Choroid plexus epithelial cell (primary cell): ENCODE measurements at regions not wholly inside any gene's neighbourhood (a gene's known extent, or its start where the extent isn't known, plus 50 kb on each side); places are given as distances from the start of the nearest gene placed in this dataset.
A peak's percentile ranks its signal among the peaks of the same experiment; 100 is the strongest.

Source experiments
- DNase-seq: peaks from one replicate; pipeline ENCODE4 v3.0.0-alpha.2; 2010; ENCODE audit warnings: low read depth
- H3K4me3 ChIP-seq: 2 replicates; pipeline ENCODE4 v1.5.1; 2011; ENCODE audit warnings: low read depth, mild to moderate bottlenecking, control low read depth, low read length, moderate library complexity
- TF ChIP-seq, protein P1 (sequence below): conservative IDR thresholded peaks from 2 replicates; pipeline ENCODE4 v1.5.1; 2011; ENCODE audit warnings: low read depth, mild to moderate bottlenecking, control low read depth, inconsistent platforms, low read length, moderate library complexity

DNA sequence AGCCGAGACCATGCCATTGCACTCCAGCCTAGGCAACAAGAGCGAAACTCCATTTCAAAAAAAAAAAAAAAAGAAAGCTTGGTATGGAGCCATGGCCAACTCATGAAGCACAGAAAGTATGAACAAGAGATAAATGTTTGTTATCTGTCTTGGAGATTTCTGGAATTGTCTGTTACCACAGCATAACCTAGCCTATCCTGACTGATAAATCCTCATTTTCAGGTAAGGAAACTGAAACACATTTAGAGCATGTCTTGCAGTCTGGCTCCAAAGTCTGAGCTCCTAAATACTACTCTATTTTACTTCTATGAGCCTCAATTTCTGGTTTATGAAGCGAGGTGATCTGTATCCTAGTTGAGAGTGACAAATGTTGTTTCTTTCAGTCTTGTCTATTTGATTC is 68.3 kb upstream of the SLC44A1 start:
- no peak overlapping the region for H3K4me3 ChIP-seq
- no peak for DNase-seq
- TF ChIP-seq, protein P1, sequence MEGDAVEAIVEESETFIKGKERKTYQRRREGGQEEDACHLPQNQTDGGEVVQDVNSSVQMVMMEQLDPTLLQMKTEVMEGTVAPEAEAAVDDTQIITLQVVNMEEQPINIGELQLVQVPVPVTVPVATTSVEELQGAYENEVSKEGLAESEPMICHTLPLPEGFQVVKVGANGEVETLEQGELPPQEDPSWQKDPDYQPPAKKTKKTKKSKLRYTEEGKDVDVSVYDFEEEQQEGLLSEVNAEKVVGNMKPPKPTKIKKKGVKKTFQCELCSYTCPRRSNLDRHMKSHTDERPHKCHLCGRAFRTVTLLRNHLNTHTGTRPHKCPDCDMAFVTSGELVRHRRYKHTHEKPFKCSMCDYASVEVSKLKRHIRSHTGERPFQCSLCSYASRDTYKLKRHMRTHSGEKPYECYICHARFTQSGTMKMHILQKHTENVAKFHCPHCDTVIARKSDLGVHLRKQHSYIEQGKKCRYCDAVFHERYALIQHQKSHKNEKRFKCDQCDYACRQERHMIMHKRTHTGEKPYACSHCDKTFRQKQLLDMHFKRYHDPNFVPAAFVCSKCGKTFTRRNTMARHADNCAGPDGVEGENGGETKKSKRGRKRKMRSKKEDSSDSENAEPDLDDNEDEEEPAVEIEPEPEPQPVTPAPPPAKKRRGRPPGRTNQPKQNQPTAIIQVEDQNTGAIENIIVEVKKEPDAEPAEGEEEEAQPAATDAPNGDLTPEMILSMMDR: no peak

DNA sequence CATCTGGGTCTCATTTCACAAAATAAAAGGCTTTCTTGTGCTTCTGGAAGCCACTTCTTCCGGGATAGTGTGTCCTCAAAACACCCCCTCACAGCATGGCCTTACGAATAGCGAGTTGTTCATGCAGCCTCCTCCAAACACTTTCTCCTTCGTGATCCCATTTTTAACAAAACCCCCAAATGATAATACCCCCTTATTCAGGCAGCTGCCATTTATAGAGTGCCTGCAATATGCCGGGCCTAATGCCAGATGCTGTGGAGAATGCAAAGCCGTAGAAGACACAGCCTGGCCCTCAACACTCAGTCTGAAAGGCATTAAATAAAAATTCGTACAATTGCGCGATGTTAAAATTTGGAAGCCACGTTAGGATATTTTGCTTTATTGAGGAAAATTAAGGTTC is 66.4 kb upstream of the SLC44A1 start:
- no peak overlapping the region for H3K4me3 ChIP-seq
- DNase-seq: no peak
- TF ChIP-seq, protein P1: no peak

DNA sequence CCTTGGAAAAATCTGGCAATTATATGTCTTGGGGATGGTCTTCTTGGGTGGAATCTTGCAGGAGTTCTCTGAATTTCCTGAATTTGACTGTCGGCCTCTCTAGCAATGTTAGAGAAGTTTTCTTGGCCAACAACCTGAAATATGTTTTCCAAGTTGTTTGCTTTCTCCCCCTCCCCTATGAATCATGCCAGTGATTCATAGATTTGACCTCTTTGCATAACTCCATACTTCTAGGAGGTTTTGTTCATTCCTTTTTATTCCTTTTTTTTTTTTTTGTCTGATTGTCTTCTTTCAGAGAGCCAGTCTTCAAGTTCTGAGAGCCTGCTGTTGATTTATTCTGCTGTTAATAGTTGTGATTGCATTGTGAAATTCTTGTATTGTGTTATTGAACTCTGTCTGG is 56.7 kb upstream of the SLC44A1 start:
- peak; percentile 91 for DNase-seq
- H3K4me3 ChIP-seq: no peak overlapping the region
- TF ChIP-seq, protein P1: no peak

DNA sequence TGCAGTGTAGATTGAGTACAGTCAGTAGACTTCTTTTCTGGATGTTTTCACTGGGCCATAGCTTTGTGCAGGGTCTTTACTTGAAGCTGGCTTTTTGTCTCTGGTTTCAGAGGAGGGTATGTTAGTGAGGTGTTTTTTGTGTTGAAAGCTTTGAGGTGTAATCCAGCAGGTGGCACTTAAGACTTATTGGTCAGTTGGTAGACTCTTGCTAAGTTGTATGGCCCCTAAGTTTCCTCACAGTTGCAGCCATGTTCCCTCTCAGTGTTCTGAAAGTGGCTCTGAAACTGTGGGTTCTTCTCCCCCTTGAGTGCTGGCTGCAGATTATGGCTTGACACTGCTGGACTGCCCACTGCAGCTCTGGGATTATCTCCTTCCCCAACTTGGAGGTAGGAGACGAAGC is 55.7 kb upstream of the SLC44A1 start:
- peak; percentile 23 for DNase-seq
- no peak overlapping the region for H3K4me3 ChIP-seq
- TF ChIP-seq, protein P1: no peak

DNA sequence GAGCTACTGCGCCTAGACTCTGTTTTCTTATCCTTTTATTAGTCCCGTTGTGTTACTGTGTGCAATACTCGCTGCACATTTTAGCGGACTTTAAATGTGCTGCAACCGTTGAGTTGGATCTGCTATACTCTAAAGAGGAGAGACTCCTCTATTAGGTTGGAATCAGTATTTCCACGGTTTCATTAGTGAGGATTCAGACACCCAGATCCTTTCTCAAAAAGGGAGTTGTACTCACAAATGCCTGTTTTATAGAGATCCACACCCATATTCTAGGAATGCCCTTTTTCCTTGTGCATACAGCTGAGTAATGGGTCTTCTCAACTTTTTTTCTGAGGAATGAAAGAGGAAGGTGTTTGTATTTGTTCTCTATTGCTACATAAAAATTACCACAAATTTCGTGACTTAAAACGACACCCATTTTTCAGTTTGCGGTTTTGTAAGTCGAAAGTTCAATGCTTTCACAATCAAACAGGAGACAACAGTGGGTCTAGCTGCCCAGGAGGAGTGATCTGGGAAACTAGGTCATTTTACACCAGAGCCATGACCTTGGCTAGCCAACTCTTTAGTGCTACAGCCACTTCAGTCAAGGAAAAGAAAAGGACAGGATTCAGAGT is 52.8 kb upstream of the SLC44A1 start:
- DNase-seq: peak; percentile 70
- TF ChIP-seq, protein P1: no peak
- no peak overlapping the region for H3K4me3 ChIP-seq

DNA sequence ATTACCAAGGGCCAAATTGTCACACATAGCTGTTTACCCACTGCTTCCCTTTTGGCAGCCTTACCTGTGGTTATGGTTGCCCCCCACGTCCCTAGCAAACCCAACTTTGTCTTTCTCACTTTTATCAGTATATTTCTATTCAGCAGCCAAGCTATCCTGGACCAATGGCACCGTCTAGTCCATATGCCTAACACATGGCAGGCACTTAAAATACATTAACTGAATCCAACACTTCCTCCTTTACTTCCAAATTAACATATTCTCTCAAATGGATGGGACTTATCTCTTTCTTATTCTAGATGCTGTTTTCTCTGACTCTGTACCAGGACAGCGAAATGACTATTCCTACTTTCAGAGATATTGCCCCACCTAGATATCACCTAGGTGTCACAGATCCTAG is 50.9 kb upstream of the SLC44A1 start:
- DNase-seq: no peak
- TF ChIP-seq, protein P1: no peak
- no peak overlapping the region for H3K4me3 ChIP-seq

DNA sequence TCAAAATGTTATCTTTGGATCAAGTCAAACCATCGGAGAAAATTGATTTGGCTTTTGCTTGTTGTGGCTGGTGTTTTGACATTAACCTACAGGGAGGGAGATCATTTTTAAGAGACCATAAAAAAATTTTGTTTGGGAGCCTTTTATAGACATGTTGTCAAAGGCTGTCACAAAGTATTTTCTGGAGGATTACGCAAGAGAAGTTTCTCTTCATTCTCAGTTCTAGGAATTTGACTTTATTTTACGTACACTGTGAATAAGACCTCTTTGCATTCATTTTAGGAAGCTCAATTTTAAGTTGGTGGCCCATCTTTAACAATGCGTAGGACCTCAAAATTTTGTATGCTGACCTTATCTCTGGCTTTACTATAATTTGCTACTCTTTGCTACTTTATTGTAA is 50.2 kb upstream of the SLC44A1 start:
- TF ChIP-seq, protein P1: no peak
- H3K4me3 ChIP-seq: no peak overlapping the region
- no peak for DNase-seq
